ENCODE measurements at regions not wholly inside any gene's neighbourhood (a gene's known extent, or its start where the extent isn't known, plus 50 kb on each side); places are given as distances from the start of the nearest gene placed in this dataset.

- TF ChIP-seq CTCF (IDR thresholded peaks at IDR 0.05) (no peak), TCF7 (CRISPR knock-in tag; IDR thresholded peaks at IDR 0.05; ENCODE audit: low read depth) (no peak), ATF3 (CRISPR knock-in tag; conservative IDR thresholded peaks at IDR 0.05) (no peak), MAX (CRISPR knock-in tag; IDR thresholded peaks at IDR 0.05) (no peak)
Observed at GRCh38 chr20:63105211-63106107, 98.7 kb upstream of the BHLHE23 start.

Measured in WTC11 (cell line).